Activated naive CD8-positive, alpha-beta T cell treated with anti-CD3 and anti-CD28 coated beads, Interleukin-2, amount 10 ng/mL, durations not matched to agents 7 days and 5 days (primary cell): ENCODE measurements at regions not wholly inside any gene's neighbourhood (a gene's known extent, or its start where the extent isn't known, plus 50 kb on each side); places are given as distances from the start of the nearest gene placed in this dataset.
"Not testable (repeated sequence)": the region's sequence is repeated elsewhere in the genome, so short reads cannot be mapped to it uniquely, and the experiment has no call there.

Experiments
- ATAC-seq: fragments of 150-1000 bp; cut with Tn5 transposase; one replicate; pipeline ENCODE4 v1.10.0; 2021; ENCODE audit warnings: low read depth, moderate library complexity
- POLR2A ChIA-PET: fragments of 350-600 bp; sonication (Branson Sonifier 250); formaldehyde crosslinking; loops from one replicate; lab custom pipeline; 2021; ENCODE audit warnings: antibody characterized with exemption; lab: Charles Lee
- DNase-seq: peaks from one replicate; pipeline ENCODE4 v3.0.0; 2021
- H3K27ac Mint-ChIP-seq: one replicate; pipeline ENCODE4 v1.8.0; 2022; ENCODE audit warnings: mild to moderate bottlenecking, mixed read lengths
- H3K27me3 Mint-ChIP-seq: one replicate; pipeline ENCODE4 v1.8.0; 2022; ENCODE audit warnings: mild to moderate bottlenecking, moderate library complexity, mixed read lengths
- H3K36me3 Mint-ChIP-seq: one replicate; pipeline ENCODE4 v1.8.0; 2021; ENCODE audit warnings: mild to moderate bottlenecking, mixed read lengths
- H3K4me1 Mint-ChIP-seq: one replicate; pipeline ENCODE4 v1.8.0; 2021; ENCODE audit warnings: mixed read lengths
- H3K4me3 Mint-ChIP-seq: one replicate; pipeline ENCODE4 v1.8.0; 2022; ENCODE audit warnings: mild to moderate bottlenecking, moderate library complexity, mixed read lengths
- H3K9me3 Mint-ChIP-seq: one replicate; pipeline ENCODE4 v1.8.0; 2021; ENCODE audit warnings: mixed read lengths

- H3K27ac Mint-ChIP-seq, POLR2A ChIA-PET, ATAC-seq: not testable (repeated sequence)
Observed at GRCh38 chr16:29264080-29264837, 142.3 kb downstream of the NPIPB11 start.

DNA sequence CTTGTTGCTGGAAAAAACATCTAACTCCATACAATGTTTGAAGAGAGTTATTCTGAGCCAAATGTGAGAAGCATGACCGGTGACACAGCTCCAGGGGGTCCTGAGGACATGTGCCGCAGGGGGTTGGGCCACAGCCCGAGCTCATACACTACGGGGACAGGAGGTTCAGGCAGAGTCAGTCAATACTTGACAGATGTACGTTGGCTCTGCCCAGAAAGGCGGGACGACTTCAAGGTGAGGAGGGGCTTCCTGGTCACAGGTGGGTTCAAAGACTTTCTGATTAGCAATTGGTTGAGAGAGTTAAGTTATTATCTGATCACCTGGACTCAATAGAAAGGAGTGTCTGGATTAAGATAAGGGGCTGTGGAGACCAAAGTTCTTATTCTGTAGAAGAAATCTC lies 143.8 kb downstream of the NPIPB11 start:
- DNase-seq, H3K27me3 Mint-ChIP-seq, H3K4me3 Mint-ChIP-seq, H3K27ac Mint-ChIP-seq, H3K36me3 Mint-ChIP-seq, ATAC-seq, POLR2A ChIA-PET, H3K9me3 Mint-ChIP-seq, H3K4me1 Mint-ChIP-seq: not testable (repeated sequence)

More at GRCh38 chr16:29264080-29264837, 142.3 kb downstream of the NPIPB11 start:
- not testable (repeated sequence) for H3K36me3 Mint-ChIP-seq, H3K27me3 Mint-ChIP-seq, H3K4me3 Mint-ChIP-seq, H3K4me1 Mint-ChIP-seq, H3K9me3 Mint-ChIP-seq, DNase-seq

DNA sequence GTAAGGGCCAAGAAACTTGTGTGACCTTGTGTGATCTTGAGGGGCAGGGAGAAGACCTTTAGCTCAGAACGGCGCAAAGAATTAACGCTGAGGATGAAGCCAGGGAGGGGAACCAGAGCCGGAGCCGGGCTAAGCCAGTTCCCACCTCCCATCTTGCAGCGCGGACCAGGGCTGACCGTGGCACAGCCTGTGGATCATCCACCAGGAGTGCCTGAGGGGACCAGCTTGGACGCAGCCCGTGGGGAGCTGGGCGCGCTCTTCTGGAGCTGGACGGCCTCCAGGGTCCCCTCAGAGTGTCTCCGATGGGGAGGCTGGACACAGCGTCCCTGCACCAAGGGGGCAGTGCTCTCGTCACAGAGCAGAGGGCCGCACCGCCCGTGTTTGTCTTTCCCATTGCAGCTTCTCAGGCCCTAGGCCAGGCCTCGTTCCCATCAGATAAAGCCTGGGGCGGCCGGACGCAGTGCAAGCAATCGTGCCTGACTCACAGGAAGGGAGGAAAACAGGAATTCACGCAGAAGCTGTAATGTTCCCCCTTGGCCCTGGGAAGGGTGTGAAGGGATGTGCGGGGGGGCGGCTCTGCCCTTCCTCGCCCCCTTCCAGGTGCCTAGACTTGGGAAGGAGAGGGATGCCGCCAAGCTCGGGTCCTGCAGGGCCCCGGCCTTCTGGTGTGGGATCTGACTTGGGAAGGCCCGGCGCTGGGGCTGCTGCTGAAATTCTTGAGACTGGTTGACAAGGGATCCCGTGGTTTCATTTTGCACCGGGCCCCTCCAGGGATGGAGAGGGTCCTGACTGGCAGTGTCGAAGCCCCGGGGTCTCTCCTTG lies 144.9 kb downstream of the NPIPB11 start:
- H3K27me3 Mint-ChIP-seq, H3K9me3 Mint-ChIP-seq, H3K36me3 Mint-ChIP-seq, H3K27ac Mint-ChIP-seq, ATAC-seq, DNase-seq, H3K4me3 Mint-ChIP-seq, H3K4me1 Mint-ChIP-seq, POLR2A ChIA-PET: not testable (repeated sequence)

GRCh38 chr16:29260683-29261426 lies 145.7 kb downstream of the NPIPB11 start:
- DNase-seq, ATAC-seq, H3K9me3 Mint-ChIP-seq, H3K27me3 Mint-ChIP-seq, H3K27ac Mint-ChIP-seq, POLR2A ChIA-PET, H3K36me3 Mint-ChIP-seq, H3K4me1 Mint-ChIP-seq, H3K4me3 Mint-ChIP-seq: not testable (repeated sequence)

- DNase-seq, H3K4me3 Mint-ChIP-seq, H3K27ac Mint-ChIP-seq, H3K9me3 Mint-ChIP-seq, ATAC-seq, H3K4me1 Mint-ChIP-seq, H3K36me3 Mint-ChIP-seq, H3K27me3 Mint-ChIP-seq, POLR2A ChIA-PET: not testable (repeated sequence)
Observed at GRCh38 chr16:29259635-29260457, 146.7 kb downstream of the NPIPB11 start.

- H3K9me3 Mint-ChIP-seq, H3K27ac Mint-ChIP-seq, H3K36me3 Mint-ChIP-seq, H3K4me1 Mint-ChIP-seq, ATAC-seq, H3K27me3 Mint-ChIP-seq, H3K4me3 Mint-ChIP-seq, POLR2A ChIA-PET, DNase-seq: not testable (repeated sequence)
Observed at GRCh38 chr16:29258946-29259634, 147.4 kb downstream of the NPIPB11 start.

DNA sequence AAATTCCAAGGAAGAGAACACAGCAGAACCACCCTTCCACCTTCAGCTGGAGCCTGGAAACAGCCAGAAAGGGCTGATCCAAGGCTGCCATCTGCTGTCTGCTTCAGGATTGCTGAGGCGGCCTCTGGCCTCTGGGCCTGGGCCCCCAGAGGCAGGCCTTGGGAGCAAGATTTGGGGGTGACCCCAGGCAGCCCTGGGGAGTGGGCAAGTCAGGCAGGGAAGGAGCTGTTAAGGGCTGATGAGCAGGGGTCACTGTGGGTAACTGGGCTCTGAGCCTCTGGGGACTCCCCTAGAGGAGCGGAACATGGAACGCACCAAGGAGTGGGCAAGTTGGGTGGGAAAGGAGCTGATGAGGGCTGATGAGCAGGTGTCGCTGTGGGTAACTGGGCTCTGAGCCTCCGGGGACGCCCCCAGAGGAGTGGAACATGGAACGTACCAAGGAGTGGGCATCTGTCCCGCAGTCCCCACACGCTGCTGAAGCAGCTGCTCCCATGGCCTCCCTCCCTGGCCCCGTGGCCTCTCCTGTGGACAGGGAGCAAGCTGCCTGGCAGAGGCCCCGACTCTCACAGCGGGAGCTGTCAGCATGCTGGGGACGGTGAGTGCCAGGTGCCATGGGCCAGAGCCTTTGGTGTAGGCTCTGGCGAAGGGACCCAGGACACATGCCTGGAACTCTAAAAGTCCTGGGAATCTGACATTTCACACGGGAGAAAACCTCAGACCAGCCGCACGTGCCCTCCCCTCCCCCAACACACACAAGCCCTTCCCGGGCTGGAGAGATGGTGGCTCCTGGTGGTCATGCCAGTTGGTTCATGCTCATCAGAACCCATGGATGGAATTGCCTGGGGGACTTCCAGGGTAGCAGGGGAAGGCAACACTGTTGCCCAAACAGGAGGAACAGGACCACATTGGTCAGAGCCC lies 148.8 kb downstream of the NPIPB11 start:
- POLR2A ChIA-PET, H3K27me3 Mint-ChIP-seq, H3K36me3 Mint-ChIP-seq, DNase-seq, H3K4me3 Mint-ChIP-seq, ATAC-seq, H3K27ac Mint-ChIP-seq, H3K9me3 Mint-ChIP-seq, H3K4me1 Mint-ChIP-seq: not testable (repeated sequence)

DNA sequence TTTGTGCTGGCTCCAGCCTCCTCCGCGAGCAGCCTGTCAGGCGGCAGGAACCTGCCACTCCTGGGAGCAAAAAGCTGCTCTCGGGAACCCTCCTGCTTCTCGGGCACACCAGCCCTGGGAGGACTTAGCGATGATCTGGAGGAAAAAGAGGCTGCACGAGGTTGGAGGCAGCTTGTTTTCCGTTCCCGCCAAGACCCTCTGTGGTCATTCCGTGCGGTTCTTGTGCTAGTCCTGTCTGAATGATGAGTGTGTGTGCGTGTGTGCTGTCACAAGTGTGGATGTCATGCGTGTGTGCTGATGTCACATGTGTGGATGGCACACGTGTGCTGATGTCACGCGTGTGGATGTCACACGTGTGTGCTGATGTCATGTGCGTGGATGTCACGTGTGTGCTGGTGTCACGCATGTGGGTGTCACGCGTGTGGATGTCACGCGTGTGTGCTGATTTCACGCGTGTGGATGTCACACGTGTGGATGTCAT lies 150.0 kb downstream of the NPIPB11 start:
- no peak overlapping the region for H3K27ac Mint-ChIP-seq
- no peaks in the 10 kb centered on the region for H3K27me3 Mint-ChIP-seq
- ATAC-seq (no peak), DNase-seq (no peak)
- no peaks in the 10 kb centered on the region for H3K4me1 Mint-ChIP-seq
- H3K9me3 Mint-ChIP-seq = no peaks in the 10 kb centered on the region
- no peak overlapping the region for H3K4me3 Mint-ChIP-seq
- POLR2A ChIA-PET = no interaction called here
- no peaks in the 10 kb centered on the region for H3K36me3 Mint-ChIP-seq

DNA sequence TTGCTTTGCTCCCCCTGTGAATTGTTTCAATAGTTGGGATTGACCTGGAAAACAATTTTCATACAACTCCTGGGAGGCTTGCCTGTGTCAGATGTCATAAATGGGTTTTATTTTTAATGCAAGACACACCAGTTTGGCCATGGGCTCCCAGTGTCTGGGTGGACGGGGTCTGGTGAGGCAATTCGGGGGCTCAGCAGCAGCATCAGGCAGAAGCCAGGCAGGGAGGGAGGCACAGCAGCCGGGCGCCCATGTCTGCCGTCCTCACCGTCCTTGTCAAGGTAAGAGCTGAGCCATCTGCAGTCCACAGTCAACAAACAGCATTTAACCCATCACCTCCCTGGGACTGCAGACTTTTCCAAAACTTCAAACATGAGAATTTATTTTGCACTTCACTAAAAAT lies 150.6 kb downstream of the NPIPB11 start:
- H3K27ac Mint-ChIP-seq, H3K4me3 Mint-ChIP-seq, H3K4me1 Mint-ChIP-seq, H3K9me3 Mint-ChIP-seq, H3K36me3 Mint-ChIP-seq, DNase-seq, ATAC-seq, H3K27me3 Mint-ChIP-seq, POLR2A ChIA-PET: not testable (repeated sequence)

- H3K9me3 Mint-ChIP-seq, ATAC-seq, H3K4me1 Mint-ChIP-seq, POLR2A ChIA-PET, H3K4me3 Mint-ChIP-seq, DNase-seq, H3K27ac Mint-ChIP-seq, H3K36me3 Mint-ChIP-seq, H3K27me3 Mint-ChIP-seq: not testable (repeated sequence)
Observed at GRCh38 chr16:29255496-29255796, 151.1 kb downstream of the NPIPB11 start.

GRCh38 chr16:29254676-29255495 lies 151.6 kb downstream of the NPIPB11 start:
- Mint-ChIP-seq H3K27ac (no peak overlapping the region), H3K4me1 (no peaks in the 10 kb centered on the region), H3K27me3 (no peaks in the 10 kb centered on the region), H3K36me3 (no peaks in the 10 kb centered on the region), H3K9me3 (no peaks in the 10 kb centered on the region), H3K4me3 (no peak overlapping the region)
- ATAC-seq (no peak), DNase-seq (no peak)
- POLR2A ChIA-PET = no interaction called here
